ENCODE measurements at regions not wholly inside any gene's neighbourhood (a gene's known extent, or its start where the extent isn't known, plus 50 kb on each side); places are given as distances from the start of the nearest gene placed in this dataset.

GRCh38 chr1:81695741-81696140, 105.0 kb upstream of the ADGRL2 start:
- DNase-seq = no peak

GRCh38 chr1:81693316-81693715, 107.4 kb upstream of the ADGRL2 start:
- no peak for DNase-seq

DNA sequence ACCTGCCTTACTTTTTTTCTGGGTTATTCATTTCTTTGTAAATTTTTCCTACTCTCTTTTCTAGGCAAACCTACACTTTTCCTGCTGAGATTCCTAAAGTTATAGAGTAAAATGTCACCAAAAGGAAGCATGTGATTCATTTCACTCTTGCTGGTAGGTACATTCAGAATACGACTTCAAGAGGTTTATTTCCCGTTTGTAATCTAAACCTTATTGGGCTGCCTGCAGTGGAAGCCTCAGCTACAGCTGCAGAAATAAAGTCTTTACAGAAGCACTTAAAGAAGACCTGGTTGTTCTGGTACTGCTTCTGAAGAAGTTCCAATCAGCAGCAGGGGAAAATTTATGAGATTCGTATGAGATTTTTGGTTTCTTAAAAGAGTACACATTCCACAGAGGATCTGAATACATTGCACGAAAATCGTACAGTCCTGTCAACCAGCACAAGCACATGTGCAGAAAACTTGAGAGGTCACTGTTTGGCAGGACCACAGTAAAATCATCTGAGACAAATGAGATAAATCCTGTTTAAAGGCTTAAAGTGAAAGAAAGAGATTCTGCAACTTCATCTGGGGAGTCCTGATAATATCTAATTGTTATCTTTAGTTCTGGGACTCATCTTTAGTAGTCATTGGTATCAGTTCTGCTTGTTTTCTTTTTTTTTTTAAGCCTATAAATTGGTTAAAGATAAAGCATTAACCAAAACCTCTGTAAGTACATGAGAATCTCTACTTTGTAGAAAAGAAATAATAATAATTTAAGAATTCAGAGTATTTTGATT, 109.9 kb upstream of the ADGRL2 start:
- no peak for DNase-seq

DNA sequence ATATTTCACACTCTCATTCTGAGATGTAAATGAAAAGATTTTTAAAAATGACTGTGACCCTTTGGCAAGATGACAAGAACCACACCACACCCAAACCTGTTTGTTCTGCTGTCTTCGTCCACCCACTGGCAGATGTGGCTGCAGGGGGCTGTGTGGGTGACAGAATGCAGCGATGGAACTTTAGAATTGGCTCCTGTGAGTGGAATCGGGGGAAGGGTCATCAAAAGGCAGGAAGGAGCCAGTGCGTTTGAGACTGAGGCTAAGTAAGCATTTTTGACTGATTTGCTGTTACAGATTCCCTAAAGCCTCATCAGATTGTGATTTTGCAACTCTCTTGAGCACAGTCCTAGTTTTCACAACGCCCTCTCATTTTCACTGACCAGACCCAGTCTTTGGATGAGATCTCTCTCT, 111.2 kb upstream of the ADGRL2 start:
- no peak for DNase-seq

- DNase-seq = no peak
Measured at GRCh38 chr1:81682490-81682889, 118.2 kb upstream of the ADGRL2 start.

DNA sequence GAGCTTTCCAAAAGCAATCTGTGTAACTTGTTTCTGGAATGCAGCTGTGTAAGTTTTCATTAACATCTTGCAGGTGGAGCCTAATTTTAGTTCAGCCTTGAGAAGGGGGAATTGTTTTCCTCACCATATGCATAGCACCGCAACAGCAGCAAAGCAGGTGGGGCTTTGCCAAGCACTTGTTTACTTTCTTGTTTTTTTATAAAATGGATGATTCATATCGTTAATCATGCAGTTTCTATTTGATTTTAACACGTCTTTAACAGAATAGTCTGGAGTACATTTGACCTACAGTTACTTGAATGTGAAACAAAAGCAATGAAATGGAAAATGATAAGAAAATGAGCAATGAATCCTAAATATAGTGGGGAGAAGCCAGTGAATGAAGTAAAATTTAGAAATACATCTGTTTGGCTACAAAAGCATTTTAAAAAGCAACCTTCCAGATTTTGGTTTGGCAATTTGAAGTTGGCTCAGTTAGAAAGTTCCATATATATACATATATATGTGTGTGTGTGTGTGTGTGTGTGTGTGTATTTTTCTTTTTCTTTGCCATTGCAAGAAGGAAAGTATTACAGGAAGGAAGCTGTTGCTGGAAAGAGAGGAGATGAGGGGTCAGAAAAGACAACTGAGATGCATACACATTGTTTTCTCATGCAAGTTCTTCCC, 119.0 kb upstream of the ADGRL2 start:
- no peak for DNase-seq

GRCh38 chr1:81681114-81681513, 119.6 kb upstream of the ADGRL2 start:
- DNase-seq = no peak

DNA sequence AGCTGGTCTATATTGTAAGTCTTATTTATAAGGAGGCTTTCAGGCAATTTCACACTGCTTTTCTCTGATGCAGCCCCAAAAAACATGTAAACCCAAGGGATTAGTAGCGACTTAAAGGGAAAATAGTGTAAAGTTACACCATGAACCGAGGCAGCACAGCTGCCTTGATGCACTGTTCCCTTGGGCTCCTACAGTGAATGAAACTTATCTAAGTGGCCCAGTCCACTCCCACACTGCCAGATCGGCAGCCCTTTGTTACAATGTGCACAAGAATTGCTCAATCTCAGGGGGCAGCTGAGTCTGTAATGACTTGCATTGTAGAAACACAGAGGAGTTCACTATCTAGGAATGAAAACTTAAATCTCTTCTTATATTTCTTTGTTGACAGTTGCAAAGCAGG, 120.8 kb upstream of the ADGRL2 start:
- DNase-seq = no peak

DNA sequence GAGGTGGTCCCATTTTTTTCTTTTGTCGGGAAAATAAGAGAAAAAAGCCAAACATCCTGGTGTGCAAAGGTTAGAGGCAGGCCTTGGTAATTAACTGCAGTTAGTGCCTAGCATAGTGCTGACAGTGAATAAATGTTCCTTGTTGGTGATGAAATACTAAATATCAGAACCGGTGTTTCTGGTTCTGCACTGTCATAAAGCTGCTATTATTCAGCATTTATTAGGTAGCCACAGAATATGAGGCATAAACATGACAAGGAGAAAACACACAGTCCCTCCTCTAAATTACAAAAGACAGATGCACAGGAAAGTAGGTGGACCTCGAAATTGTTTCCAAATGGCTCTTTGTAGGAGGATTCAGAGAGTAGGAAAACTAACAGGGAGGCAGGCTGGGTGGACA, 122.0 kb upstream of the ADGRL2 start:
- DNase-seq = no peak

- DNase-seq = no peak
Measured at GRCh38 chr1:81672766-81673165, 128.0 kb upstream of the ADGRL2 start.

GRCh38 chr1:81671038-81671437, 129.7 kb upstream of the ADGRL2 start:
- no peak for DNase-seq

GRCh38 chr1:81670286-81670685, 130.4 kb upstream of the ADGRL2 start:
- DNase-seq = no peak

- no peak for DNase-seq
Measured at GRCh38 chr1:81666586-81666985, 134.1 kb upstream of the ADGRL2 start.

- DNase-seq = no peak
Measured at GRCh38 chr1:81664341-81664740, 136.4 kb upstream of the ADGRL2 start.

- DNase-seq = no peak
Measured at GRCh38 chr1:81662913-81663526, 137.7 kb upstream of the ADGRL2 start.

DNA sequence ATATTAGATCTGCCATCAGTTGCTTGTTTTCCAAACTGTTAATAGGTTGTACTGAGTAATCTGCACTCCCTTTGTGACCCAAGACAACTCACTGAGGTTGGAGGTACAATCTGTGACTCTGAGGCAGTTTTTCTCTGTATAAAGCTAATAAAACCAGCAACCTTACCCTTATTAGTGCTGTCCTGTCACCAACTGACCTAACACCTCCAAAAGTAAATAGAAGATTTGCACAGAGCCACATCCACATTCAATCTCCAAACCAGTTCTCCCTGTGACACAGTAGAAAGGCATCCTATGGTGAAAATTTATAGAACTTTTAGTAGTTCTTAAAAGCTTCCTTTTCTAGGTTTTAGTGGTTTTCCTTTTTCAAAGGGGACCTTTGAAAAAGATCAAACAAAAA, 140.4 kb upstream of the ADGRL2 start:
- no peak for DNase-seq

DNA sequence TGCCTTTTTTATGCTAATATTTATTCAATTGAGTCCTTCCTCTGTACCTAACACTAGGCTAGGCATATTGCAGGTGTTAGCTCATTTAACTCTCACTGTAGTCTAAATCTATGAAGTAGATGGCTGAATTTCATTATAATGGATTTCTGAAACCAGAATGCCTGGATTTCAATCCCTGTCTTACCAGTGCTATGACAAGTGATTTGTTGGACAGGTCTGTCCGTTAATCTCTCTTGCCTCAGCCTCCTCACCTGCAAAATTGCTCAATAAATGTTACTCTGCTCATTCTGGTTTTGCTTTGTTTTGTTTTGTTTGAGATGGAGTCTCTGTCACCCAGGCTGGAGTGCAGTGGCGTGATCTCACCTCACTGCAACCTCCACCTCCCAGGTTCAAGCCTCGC, 146.1 kb upstream of the ADGRL2 start:
- DNase-seq = no peak

DNA sequence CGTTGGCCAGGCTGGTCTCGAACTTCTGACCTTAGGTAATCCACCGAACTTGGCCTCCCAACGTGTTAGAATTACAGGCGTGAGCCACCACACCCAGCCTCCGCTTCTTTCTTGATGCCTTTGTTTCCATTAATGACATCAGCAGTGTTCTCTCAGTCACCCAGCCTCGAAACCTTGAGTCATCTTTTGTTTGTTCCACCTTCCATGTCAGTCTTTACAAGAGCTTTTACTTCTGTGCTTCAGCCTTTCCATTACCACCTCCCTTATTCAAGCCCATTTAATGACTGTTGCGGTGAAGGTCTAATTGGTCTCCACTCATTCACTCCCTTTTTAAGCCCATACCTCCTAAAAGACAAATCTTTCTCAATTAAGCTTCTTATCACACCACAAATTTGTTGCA, 146.6 kb upstream of the ADGRL2 start:
- no peak for DNase-seq

DNA sequence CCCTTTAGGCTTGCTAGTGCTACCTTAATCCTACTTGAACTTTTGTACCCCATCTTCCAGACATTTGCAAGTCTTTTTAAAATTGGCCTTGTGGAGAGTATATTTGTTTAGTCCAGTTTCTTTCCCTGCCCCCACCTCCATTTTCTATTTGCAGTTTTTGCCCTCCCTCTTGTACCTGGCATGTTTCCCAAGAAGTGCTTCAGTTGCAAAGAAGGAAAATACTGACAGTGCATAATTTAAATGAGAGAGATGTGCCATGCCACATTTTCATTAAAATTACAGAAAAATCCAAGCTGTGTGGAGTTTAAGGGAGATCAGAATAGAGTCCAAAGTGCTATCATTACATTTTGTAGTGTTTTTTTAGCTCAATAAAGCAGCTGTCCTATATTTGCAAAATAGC, 150.0 kb upstream of the ADGRL2 start:
- peak; percentile 15 for DNase-seq

DNA sequence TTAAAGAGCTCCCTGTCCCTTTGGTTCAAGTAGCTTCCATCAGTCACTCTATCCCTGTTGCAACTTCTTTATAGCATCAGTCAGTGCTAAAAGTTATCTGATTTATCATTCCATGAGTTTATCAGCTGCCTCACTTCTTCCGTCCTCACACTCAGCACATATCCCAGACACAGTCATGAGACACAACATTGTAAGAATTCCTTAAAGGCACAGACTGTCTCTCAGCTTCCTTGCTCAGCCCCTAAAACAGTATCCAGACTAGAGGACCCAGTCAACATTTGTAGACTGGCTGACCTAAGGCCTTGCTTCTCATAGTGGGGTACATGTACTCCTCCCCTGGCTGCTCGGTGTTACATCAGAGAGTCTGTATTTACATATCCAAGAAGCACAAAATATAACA, 164.9 kb upstream of the ADGRL2 start:
- no peak for DNase-seq

DNA sequence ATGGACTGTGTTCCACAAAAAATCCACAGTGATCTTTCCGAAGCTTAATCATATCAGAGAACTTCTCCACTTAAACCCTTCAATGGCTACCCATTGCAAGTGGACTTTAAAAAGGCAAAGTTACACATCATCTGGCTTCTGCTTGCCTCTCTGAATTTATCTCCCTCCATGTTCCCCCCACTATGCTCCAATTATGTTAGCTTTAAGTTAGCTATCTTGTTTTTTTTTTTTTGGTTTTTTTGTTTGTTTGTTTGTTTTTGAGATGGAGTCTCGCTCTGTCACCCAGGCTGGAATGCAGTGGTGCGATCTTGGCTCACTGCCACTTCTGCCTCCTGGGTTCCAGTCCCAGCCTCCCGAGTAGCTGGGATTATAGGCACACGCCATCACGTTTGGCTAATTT, 166.4 kb upstream of the ADGRL2 start:
- no peak for DNase-seq

DNA sequence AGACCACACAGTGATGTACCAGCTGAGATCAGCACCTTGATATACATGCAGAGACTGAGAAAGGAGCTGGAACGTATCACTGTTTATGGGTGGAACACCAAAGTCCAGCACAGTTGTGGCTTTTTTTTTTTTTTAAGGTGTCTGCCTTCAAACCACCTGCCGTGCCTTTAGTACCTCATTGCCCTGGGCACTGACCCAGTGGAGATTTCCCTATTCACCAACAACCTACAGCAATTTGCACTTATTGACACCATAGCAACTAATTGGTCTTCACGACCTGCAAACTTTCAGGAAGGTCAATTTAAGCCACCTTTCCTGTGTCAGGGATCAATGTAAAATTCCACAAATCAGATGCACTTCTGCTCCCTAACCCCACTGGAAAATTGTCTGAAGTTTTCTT, 181.6 kb upstream of the ADGRL2 start:
- DNase-seq = no peak

DNA sequence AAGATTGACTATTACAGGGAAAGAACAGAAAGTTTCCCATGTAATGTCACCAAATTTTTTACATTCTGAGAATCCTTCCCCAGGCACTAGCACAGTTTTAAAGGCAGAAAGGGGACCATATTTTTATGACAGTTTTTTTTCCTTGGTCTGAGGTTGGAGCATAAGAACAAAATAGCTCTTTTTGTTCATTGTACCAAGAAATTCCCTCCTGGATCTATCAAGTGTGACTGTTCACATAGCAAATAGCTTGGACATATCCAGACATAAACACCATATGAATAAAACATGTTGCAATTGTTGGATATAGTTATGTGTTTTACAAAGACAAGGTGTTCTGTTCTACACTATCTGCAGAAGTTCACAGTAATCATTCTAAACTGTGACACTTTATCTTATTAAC, 182.4 kb upstream of the ADGRL2 start:
- DNase-seq = no peak

DNA sequence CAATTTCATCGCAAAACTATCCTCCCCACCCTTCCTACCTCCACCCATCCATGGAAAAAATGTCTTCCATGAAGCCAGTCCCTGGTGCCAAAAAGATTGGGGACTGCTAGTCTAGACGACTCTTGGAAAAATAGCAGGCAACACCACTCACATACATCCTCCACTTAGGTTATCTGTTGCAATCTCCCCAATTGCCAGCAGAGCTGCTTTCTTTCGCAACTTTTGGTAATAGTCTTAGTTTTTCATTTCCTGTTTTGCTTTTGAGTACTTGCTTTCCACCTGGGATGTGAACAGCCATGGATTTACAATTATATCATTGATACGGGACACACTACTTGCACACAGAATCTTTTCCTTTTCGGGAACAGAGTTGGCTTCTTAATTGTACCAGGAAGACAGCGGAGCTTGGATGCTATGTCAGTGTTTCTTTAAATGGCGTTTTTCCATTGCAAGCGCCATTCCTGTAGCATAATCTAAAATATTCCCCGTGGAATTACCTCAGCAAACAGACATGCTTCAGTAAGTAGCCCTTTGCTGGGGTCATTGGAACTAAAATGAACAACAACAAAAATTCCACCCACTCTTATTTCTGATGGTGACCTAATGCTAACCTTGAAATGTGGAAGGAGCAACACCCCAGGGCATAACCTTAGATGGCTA, 183.3 kb upstream of the ADGRL2 start:
- no peak for DNase-seq

Measured in NCI-H510A treated with DMSO at 0.1 percent for 48 hours (cell line).